ENCODE measurements at regions not wholly inside any gene's neighbourhood (a gene's known extent, or its start where the extent isn't known, plus 50 kb on each side); places are given as distances from the start of the nearest gene placed in this dataset.

- TF ChIP-seq CTCF (IDR thresholded peaks at IDR 0.05) = no peak
- Histone ChIP-seq H3K27ac (no peak overlapping the region), H3K36me3 (no peaks in the 10 kb centered on the region), H3K4me3 (no peak overlapping the region), H3K9me3 (no peaks in the 10 kb centered on the region), H3K27me3 (no peaks in the 10 kb centered on the region), H3K4me1 (no peaks in the 10 kb centered on the region)
- no peak for DNase-seq
- intact Hi-C loops (cut with DNase I; ENCODE audit: low total_unique reads) = no loop called here
Observed at GRCh38 chr5:160957312-160957861, 105.4 kb upstream of the ATP10B start.

GRCh38 chr5:160956051-160956450 is 104.0 kb upstream of the ATP10B start:
- intact Hi-C loops (cut with DNase I; ENCODE audit: low total_unique reads) = no loop called here
- Histone ChIP-seq H3K4me1 (no peaks in the 10 kb centered on the region), H3K27ac (no peak overlapping the region), H3K27me3 (no peaks in the 10 kb centered on the region), H3K4me3 (no peak overlapping the region), H3K36me3 (no peaks in the 10 kb centered on the region), H3K9me3 (no peaks in the 10 kb centered on the region)
- no peak for DNase-seq
- no peak for TF ChIP-seq CTCF (IDR thresholded peaks at IDR 0.05)

- TF ChIP-seq CTCF (IDR thresholded peaks at IDR 0.05) = no peak
- DNase-seq = no peak
- intact Hi-C loops (cut with DNase I; ENCODE audit: low total_unique reads) = no loop called here
- H3K4me3 ChIP-seq = no peak overlapping the region
- no peak overlapping the region for H3K27ac ChIP-seq
- H3K27me3 ChIP-seq = no peaks in the 10 kb centered on the region
- H3K36me3 ChIP-seq = no peaks in the 10 kb centered on the region
- H3K9me3 ChIP-seq = peaks cover 0 to 8% (median 0%) of the 10 kb centered on the region in 3 donors
- no peaks in the 10 kb centered on the region for H3K4me1 ChIP-seq
Observed at GRCh38 chr5:160950311-160950710, 98.3 kb upstream of the ATP10B start.

GRCh38 chr5:160940725-160941124 is 88.7 kb upstream of the ATP10B start:
- H3K36me3 ChIP-seq = no peaks in the 10 kb centered on the region
- DNase-seq = no peak
- no peak for TF ChIP-seq CTCF (IDR thresholded peaks at IDR 0.05)

GRCh38 chr5:160938532-160938931 is 86.5 kb upstream of the ATP10B start:
- Histone ChIP-seq H3K27ac (no peak overlapping the region), H3K4me3 (no peak overlapping the region), H3K4me1 (no peaks in the 10 kb centered on the region), H3K27me3 (no peaks in the 10 kb centered on the region), H3K9me3 (no peaks in the 10 kb centered on the region), H3K36me3 (no peaks in the 10 kb centered on the region)
- no peak for TF ChIP-seq CTCF (IDR thresholded peaks at IDR 0.05)
- no peak for DNase-seq
- intact Hi-C loops (cut with DNase I; ENCODE audit: low total_unique reads) = no loop called here

More at GRCh38 chr5:160940725-160941124, 88.7 kb upstream of the ATP10B start:
- Histone ChIP-seq H3K4me3 (no peak overlapping the region), H3K4me1 (no peaks in the 10 kb centered on the region), H3K9me3 (no peaks in the 10 kb centered on the region), H3K27me3 (no peaks in the 10 kb centered on the region), H3K27ac (no peak overlapping the region)
- intact Hi-C loops (cut with DNase I; ENCODE audit: low total_unique reads) = no loop called here

- Histone ChIP-seq H3K9me3 (no peaks in the 10 kb centered on the region), H3K27me3 (no peaks in the 10 kb centered on the region), H3K4me1 (no peaks in the 10 kb centered on the region), H3K4me3 (no peak overlapping the region), H3K36me3 (no peaks in the 10 kb centered on the region), H3K27ac (no peak overlapping the region)
- intact Hi-C loops (cut with DNase I; ENCODE audit: low total_unique reads) = no loop called here
- no peak for DNase-seq
- no peak for TF ChIP-seq CTCF (IDR thresholded peaks at IDR 0.05)
Observed at GRCh38 chr5:160937570-160937969, 85.6 kb upstream of the ATP10B start.

Data from tibial artery (tissue), 4 donors.